Mammary epithelial cell (primary cell): ENCODE measurements at regions not wholly inside any gene's neighbourhood (a gene's known extent, or its start where the extent isn't known, plus 50 kb on each side); places are given as distances from the start of the nearest gene placed in this dataset.

Experiments
- EZH2 ChIP-seq: IDR thresholded peaks from 2 replicates; pipeline ENCODE4 v1.6.1; 2012; ENCODE audit warnings: low read length, inconsistent platforms, borderline replicate concordance
- TF ChIP-seq, protein P1 (sequence below), 2 donors: IDR thresholded peaks in 1 of 2; conservative IDR thresholded peaks in 1 of 2; 2 replicates each; pipeline ENCODE4 v1.5.1; 2011 to 2012; ENCODE audit warnings: inconsistent platforms in 2 of 2, low read length in 2 of 2, mild to moderate bottlenecking in 2 of 2, control low read depth in 1 of 2, low read depth in 1 of 2; ENCODE audit not compliant: insufficient read depth in 1 of 2; ENCODE audit errors: extremely low read depth in 1 of 2

DNA sequence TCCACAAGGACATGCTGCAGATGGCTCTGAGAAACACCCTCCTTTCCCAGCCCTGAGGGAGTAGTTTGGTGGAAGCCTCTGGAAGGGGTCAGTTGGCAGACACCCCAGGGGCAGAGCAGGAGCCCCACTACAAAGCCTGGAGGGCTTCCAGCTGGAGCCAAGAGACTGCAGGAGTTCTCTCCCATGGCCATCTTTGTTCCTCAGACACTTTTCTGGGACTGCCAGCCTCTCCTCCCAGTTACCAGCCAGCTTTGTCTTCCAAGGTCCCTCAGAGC lies 91.0 kb upstream of the PJA1 start:
- TF ChIP-seq, protein P1, sequence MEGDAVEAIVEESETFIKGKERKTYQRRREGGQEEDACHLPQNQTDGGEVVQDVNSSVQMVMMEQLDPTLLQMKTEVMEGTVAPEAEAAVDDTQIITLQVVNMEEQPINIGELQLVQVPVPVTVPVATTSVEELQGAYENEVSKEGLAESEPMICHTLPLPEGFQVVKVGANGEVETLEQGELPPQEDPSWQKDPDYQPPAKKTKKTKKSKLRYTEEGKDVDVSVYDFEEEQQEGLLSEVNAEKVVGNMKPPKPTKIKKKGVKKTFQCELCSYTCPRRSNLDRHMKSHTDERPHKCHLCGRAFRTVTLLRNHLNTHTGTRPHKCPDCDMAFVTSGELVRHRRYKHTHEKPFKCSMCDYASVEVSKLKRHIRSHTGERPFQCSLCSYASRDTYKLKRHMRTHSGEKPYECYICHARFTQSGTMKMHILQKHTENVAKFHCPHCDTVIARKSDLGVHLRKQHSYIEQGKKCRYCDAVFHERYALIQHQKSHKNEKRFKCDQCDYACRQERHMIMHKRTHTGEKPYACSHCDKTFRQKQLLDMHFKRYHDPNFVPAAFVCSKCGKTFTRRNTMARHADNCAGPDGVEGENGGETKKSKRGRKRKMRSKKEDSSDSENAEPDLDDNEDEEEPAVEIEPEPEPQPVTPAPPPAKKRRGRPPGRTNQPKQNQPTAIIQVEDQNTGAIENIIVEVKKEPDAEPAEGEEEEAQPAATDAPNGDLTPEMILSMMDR (conservative IDR thresholded peaks at IDR 0.05 in 1 of 2, IDR thresholded peaks at IDR 0.05 in 1 of 2; ENCODE audit: extremely low read depth in 1 of 2, insufficient read depth in 1 of 2, low read depth in 1 of 2, low read length in 2 of 2): no peak
- no peak for TF ChIP-seq EZH2
